Upper lobe of left lung (tissue), 6 donors: ENCODE measurements at regions not wholly inside any gene's neighbourhood (a gene's known extent, or its start where the extent isn't known, plus 50 kb on each side); places are given as distances from the start of the nearest gene placed in this dataset.
"Not testable (repeated sequence)": the region's sequence is repeated elsewhere in the genome, so short reads cannot be mapped to it uniquely, and the experiment has no call there.

Experiments used
- ATAC-seq, 2 donors: fragments of 200-7000 bp; cut with Tn5 transposase; one replicate each; pipeline ENCODE4 v1.9.1; 2022; ENCODE audit warnings: mild to moderate bottlenecking in 2 of 2, moderate library complexity in 2 of 2; ENCODE audit not compliant: low FRiP score in 2 of 2
- DNase-seq, 2 donors: peaks; one replicate each; pipeline ENCODE4 v3.0.0-alpha.2; 2019 to 2020
- H3K27ac ChIP-seq, 4 donors: fragments of 200-600 bp; sonication (generic); one replicate each; pipeline ENCODE4 v1.5.1; 2016 to 2019
- H3K27me3 ChIP-seq, 4 donors: fragments of 200-600 bp; sonication (generic); one replicate each; pipeline ENCODE4 v1.5.1; 2017 to 2019
- H3K36me3 ChIP-seq, 4 donors: fragments of 200-600 bp; sonication (generic); one replicate each; pipeline ENCODE4 v1.5.1; 2016 to 2019
- H3K4me1 ChIP-seq, 4 donors: fragments of 200-600 bp; sonication (generic); one replicate each; pipeline ENCODE4 v1.5.1; 2018 to 2019
- H3K4me3 ChIP-seq, 4 donors: fragments of 200-600 bp; sonication (generic); one replicate each; pipeline ENCODE4 v1.5.1; 2017 to 2019; ENCODE audit warnings: mild to moderate bottlenecking in 2 of 4, moderate library complexity in 1 of 4
- H3K9me3 ChIP-seq, 4 donors: fragments of 200-600 bp; sonication (generic); one replicate each; pipeline ENCODE4 v1.5.1; 2018 to 2019
- CTCF ChIP-seq, 6 experiments: fragments of 450-650 bp in 4 of 6; fragments of 200-600 bp in 2 of 6; sonication (generic) in 2 of 6; IDR thresholded peaks; one replicate each; pipeline ENCODE4 v1.5.1; 2016 to 2019; ENCODE audit warnings: antibody characterized with exemption in 6 of 6
- EP300 ChIP-seq, 4 donors: sonication (generic); formaldehyde crosslinking; IDR thresholded peaks; one replicate each; pipeline ENCODE4 v1.5.1; 2017; ENCODE audit warnings: antibody characterized with exemption in 4 of 4, control low read depth in 2 of 4
- POLR2A ChIP-seq, 4 donors: fragments of 450-650 bp; IDR thresholded peaks; one replicate each; pipeline ENCODE4 v1.5.1; 2016 to 2017; ENCODE audit warnings: antibody characterized with exemption in 4 of 4, mild to moderate bottlenecking in 2 of 4
- POLR2AphosphoS5 ChIP-seq, 2 donors: sonication (generic); formaldehyde crosslinking; IDR thresholded peaks; one replicate each; pipeline ENCODE4 v1.5.1; 2017; ENCODE audit warnings: antibody characterized with exemption in 2 of 2
- WGBS, 2 donors: methylation state at CpG; one replicate each; pipeline ENCODE4 v1.1.5; 2017 to 2018; 5-methylcytosine and 5-hydroxymethylcytosine counted together
- donor health status: DM: no; HTN: no; CAD: no; lungs with moderate emphysema.
- donor health status: DM: no; HTN: yes; CAD: no; lungs with severe emphysema.

GRCh38 chr6:81098109-81098814, 654.2 kb downstream of the TENT5A start:
- no peaks in the 10 kb centered on the region for H3K4me1 ChIP-seq
- H3K9me3 ChIP-seq = no peaks in the 10 kb centered on the region
- no peak overlapping the region for H3K4me3 ChIP-seq
- H3K27me3 ChIP-seq = no peaks in the 10 kb centered on the region
- WGBS, 2 donors = 92 to 93% methylated on average over 20 of the region's 20 CpGs
- peak in 1 of 2 donors; percentile 27 for DNase-seq
- no peak overlapping the region for H3K27ac ChIP-seq
- no peaks in the 10 kb centered on the region for H3K36me3 ChIP-seq
- ATAC-seq = no peak
- no peak for TF ChIP-seq POLR2AphosphoS5 (IDR thresholded peaks at IDR 0.05)
- no peak for TF ChIP-seq EP300 (IDR thresholded peaks at IDR 0.05)
- no peak for TF ChIP-seq POLR2A (IDR thresholded peaks at IDR 0.05)
- TF ChIP-seq CTCF (IDR thresholded peaks at IDR 0.05) = no peak

- 70 to 76% methylated on average over 6 of the region's 6 CpGs for WGBS, 2 donors
- H3K36me3 ChIP-seq, DNase-seq, H3K27me3 ChIP-seq, ATAC-seq, H3K4me1 ChIP-seq, H3K27ac ChIP-seq, H3K9me3 ChIP-seq, H3K4me3 ChIP-seq: not testable (repeated sequence)
Measured at GRCh38 chr6:81096464-81096863, 656.0 kb downstream of the TENT5A start.

- no peak for DNase-seq
- Histone ChIP-seq H3K27ac (no peak overlapping the region), H3K27me3 (no peaks in the 10 kb centered on the region), H3K4me1 (no peaks in the 10 kb centered on the region), H3K36me3 (no peaks in the 10 kb centered on the region), H3K9me3 (no peaks in the 10 kb centered on the region), H3K4me3 (no peak overlapping the region)
- WGBS, 2 donors = 46 to 73% methylated on average over 5 of the region's 5 CpGs
- TF ChIP-seq POLR2A (IDR thresholded peaks at IDR 0.05) = no peak
- no peak for TF ChIP-seq EP300 (IDR thresholded peaks at IDR 0.05)
- TF ChIP-seq POLR2AphosphoS5 (IDR thresholded peaks at IDR 0.05) = no peak
- TF ChIP-seq CTCF (IDR thresholded peaks at IDR 0.05) = no peak
- ATAC-seq = no peak
Measured at GRCh38 chr6:81093051-81093450, 659.4 kb downstream of the TENT5A start.

GRCh38 chr6:81088145-81088544, 664.3 kb downstream of the TENT5A start:
- TF ChIP-seq CTCF (IDR thresholded peaks at IDR 0.05) = no peak

GRCh38 chr6:81086991-81087390, 665.5 kb downstream of the TENT5A start:
- Histone ChIP-seq H3K27me3 (no peaks in the 10 kb centered on the region), H3K36me3 (no peaks in the 10 kb centered on the region), H3K4me1 (no peaks in the 10 kb centered on the region), H3K9me3 (no peaks in the 10 kb centered on the region), H3K4me3 (no peak overlapping the region), H3K27ac (no peak overlapping the region)
- ATAC-seq (no peak), DNase-seq (no peak)
- TF ChIP-seq EP300 (IDR thresholded peaks at IDR 0.05) = no peak
- no peak for TF ChIP-seq POLR2AphosphoS5 (IDR thresholded peaks at IDR 0.05)
- no peak for TF ChIP-seq CTCF (IDR thresholded peaks at IDR 0.05)
- no peak for TF ChIP-seq POLR2A (IDR thresholded peaks at IDR 0.05)
- WGBS, 2 donors = 70% methylated on average over 3 of the region's 3 CpGs

More at GRCh38 chr6:81088145-81088544, 664.3 kb downstream of the TENT5A start:
- no peaks in the 10 kb centered on the region for H3K4me1 ChIP-seq
- H3K9me3 ChIP-seq = no peaks in the 10 kb centered on the region
- no peak for ATAC-seq
- 62 to 78% methylated on average over 1 of the region's 1 CpG for whole genome bisulfite sequencing, 2 donors
- H3K36me3 ChIP-seq = no peaks in the 10 kb centered on the region
- no peak overlapping the region for H3K27ac ChIP-seq
- no peaks in the 10 kb centered on the region for H3K27me3 ChIP-seq
- no peak for DNase-seq
- H3K4me3 ChIP-seq = no peak overlapping the region
